NCI-H128 (cell line): ENCODE measurements at regions not wholly inside any gene's neighbourhood (a gene's known extent, or its start where the extent isn't known, plus 50 kb on each side); places are given as distances from the start of the nearest gene placed in this dataset.
"Not testable (repeated sequence)": the region's sequence is repeated elsewhere in the genome, so short reads cannot be mapped to it uniquely, and the experiment has no call there.

Experiments
- DNase-seq: peaks from one replicate; lab custom pipeline; 2025; ENCODE audit not compliant: unreplicated experiment; lab: John Stamatoyannopoulos, UW

- no peak for DNase-seq
These were observed 54.7 kb upstream of the NRIP1 start for GRCh38 chr21:15119486-15119885.

DNA sequence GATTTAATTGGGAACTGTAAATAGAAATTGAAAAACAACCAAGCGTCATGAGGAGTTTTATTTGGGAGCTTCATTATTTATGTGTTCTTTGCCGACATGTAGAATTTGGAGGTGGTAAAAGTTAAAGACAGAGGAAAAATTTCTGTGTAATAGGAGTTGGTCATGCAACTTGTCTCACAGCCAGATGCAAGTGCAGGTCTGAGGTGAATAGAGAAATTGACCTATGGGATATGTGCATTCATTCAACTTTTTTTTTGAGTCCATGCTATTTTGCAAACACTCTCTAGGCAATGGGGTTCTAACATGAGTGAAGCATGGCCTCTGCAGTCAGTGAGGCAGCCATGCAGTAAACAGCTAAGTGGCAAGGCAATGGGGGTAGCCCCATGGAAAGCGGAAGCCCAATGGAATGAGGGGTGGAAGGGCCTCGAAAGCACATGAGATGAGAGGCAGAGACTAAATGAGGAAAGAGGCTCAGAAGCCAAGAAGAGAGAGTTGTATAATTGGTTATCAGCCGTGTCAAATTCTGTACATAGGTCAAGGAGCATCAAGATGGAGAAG, 56.4 kb upstream of the NRIP1 start:
- no peak for DNase-seq

- DNase-seq = no peak
These were observed 56.9 kb upstream of the NRIP1 start for GRCh38 chr21:15121655-15122120.

GRCh38 chr21:15122241-15122640, 57.4 kb upstream of the NRIP1 start:
- no peak for DNase-seq

DNA sequence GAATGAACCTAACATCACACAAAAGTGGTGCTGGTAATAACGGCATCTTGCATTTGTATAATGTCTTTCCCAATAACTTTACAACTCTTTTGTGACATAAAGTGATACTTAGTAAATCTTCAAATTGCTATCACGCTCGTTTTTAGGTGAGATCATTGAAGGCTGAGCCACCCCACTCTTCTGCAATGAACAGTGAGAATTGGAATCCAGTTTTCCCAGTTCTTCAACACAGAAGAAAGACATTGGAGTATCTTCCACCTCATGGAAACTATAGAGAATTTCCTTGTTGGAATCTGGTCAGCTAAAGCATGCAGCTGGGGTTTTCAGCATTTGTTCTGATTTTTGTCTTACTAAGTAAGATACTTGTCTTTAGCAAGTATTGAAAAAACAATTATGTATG, 59.9 kb upstream of the NRIP1 start:
- DNase-seq = no peak

- DNase-seq = no peak
These were observed 62.1 kb upstream of the NRIP1 start for GRCh38 chr21:15126948-15127347.

GRCh38 chr21:15127437-15127836, 62.6 kb upstream of the NRIP1 start:
- no peak for DNase-seq

- no peak for DNase-seq
These were observed 63.5 kb upstream of the NRIP1 start for GRCh38 chr21:15128267-15128666.

GRCh38 chr21:15128714-15129113, 63.9 kb upstream of the NRIP1 start:
- DNase-seq = not testable (repeated sequence)

- DNase-seq = no peak
These were observed 65.5 kb upstream of the NRIP1 start for GRCh38 chr21:15130326-15130725.

DNA sequence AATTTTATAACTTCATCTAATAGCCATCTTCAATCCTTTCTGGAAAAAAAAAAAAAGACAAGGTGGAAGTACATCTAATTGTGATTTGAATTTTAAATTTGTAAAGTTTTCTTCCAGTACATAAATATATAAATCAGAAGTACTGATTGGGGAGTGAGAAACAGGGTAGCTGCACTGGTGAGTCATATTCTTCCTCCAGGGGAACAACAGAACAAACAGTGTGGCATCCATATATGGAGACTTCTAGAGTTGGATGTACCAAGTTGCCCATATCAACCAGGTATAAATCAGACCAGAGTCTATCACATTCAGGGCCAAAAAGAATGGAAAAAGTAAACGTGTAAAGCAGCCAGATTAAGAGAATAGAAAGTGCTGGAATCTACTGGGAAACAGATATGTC, 66.0 kb upstream of the NRIP1 start:
- DNase-seq = no peak

GRCh38 chr21:15132781-15133180, 68.0 kb upstream of the NRIP1 start:
- no peak for DNase-seq

DNA sequence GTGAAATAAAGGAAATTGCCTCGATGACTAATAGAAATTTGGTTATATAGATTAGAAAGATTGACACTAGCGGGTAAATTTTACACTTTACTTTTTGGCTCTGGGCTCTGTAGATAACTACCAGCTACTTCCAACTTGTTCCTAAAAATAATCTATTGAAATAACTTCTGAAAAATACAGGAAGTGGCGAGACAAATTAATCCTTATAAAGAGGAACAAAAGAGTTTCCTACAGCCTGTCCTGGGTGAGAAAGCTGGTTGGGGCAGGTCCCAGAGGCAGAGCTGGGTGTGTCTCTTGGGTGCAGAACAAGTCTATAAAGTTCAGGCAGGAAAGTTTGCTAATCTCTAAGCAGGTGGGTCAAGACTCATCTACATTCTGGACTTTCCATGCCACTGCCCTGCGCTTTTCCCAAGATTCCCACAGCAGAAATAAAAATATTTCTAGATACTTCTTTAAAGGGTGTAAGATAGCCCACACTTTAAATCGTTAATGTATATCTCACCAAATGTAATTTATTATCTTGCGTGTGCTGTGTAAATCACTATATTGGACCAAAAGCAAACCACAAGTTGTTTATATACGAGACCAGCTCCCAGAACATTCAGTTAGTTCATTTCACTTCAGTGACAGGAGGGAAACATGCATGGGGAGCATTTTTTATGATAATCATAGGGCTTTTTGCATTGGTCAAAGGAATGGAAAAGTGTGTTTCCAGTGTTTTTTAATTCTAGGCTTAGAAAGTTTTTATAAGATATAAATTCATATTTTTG, 70.1 kb upstream of the NRIP1 start:
- DNase-seq = no peak

- DNase-seq = no peak
These were observed 71.2 kb upstream of the NRIP1 start for GRCh38 chr21:15135867-15136629.

GRCh38 chr21:15138490-15138889, 73.7 kb upstream of the NRIP1 start:
- DNase-seq = no peak

- no peak for DNase-seq
These were observed 75.1 kb upstream of the NRIP1 start for GRCh38 chr21:15139898-15140297.

DNA sequence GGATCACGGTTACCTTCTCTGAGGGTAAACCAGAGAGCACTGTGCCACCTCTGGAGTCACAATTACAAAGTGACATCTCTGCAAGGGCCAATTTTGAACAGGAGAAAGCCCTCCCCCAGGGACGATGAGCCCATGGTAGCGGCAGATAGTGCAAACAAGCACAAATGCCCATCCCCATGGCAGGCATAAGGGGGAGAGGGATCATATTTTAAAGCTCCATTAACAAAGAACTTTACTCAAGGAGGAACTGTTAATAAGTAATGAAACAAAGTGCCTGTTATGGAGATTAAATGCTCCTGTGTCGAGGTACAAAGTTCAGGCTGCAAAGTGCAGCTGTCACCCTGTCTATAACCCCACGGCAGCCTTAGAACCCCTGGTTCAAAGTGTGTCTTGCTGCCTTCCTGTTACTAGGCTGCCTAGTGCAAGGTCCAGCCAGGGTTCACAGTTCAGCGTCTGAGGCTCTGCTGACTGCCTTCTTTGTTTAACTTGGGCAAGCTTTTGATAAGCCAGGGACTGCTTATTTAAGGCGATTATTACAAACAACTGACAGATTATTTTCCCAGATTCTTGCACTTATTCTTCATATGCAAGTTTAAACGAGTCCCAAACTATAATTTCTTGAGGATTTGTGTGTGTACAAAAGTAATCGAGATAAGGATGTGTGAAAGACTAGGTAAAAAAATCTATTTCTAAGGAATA, 75.7 kb upstream of the NRIP1 start:
- DNase-seq = no peak

DNA sequence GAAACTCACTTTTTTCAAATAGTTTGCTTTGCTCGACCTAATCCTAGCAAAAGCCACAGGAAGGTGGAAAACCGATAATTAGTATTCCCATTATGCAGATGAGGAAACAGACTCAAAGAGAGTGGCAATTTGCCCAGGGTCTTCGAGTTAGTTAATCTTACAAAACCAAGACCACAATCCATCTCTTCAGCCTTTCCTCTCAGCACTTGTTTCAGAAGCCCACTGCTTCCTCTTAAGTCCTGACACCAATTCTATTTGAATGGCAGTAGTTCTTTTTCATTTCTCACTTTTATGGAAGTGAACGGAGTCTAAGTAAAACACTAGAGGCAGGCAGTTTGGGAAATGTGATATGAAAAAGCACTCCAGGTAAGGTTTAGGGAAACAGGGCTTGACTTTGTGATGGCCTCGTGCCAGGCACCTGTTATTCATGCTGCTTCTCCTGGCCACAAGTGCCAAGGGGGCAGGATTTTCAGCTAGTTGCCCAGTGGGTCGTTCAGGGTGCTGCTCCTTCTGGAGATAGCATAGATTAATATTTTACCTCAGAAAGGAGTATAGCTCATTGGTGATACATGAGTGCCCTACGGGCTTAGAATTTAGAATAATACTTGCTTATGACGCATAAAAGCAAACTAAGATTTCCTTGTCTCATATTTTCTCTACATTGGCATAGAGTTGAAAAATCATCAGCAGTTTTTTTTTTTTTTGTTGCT, 76.6 kb upstream of the NRIP1 start:
- peak; percentile 58 for DNase-seq

DNA sequence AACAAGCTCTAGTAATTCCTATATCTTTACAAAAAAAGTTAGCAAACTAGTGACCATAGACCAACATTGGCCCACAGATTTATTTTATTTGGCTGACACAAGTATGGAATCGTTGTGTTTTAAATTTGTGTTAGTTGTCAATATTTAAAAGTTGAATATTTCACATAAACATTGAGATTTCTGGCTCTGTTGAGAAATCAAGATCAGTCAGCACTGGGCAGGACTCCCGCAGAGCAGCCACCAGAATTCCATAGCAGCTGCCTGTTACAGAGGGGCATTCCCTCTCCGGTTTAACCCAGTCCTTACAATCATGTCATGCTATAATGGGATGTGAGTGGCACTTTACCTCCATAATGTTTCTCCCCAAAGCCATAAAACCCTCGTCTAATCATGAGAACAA, 79.2 kb upstream of the NRIP1 start:
- DNase-seq = no peak

DNA sequence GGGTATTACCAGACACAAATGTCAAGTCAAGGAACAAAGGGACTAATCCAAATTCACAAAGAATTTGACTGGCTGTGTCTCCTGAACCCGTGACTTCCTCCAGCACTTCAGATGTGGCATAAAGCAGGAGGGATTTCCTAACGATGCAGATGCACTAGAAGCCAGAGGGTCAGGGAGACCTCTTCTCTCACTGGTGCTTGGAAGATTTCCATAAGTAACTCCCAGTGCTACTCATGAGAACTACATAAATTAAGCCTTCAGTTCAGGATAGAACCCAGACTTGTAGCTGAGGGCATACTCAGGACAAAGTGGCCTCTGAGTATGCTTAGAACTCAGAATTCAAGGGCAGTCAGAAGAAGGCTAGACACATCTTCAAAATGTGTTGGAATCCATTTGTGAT, 83.6 kb upstream of the NRIP1 start:
- no peak for DNase-seq
